HL-60/S4 (cell line): ENCODE measurements at regions not wholly inside any gene's neighbourhood (a gene's known extent, or its start where the extent isn't known, plus 50 kb on each side); places are given as distances from the start of the nearest gene placed in this dataset.

ENCODE experiments used
- in situ Hi-C: fragments of 300-500 bp; cut with MboI; formaldehyde crosslinking; loops from 2 replicates; pipeline ENCODE4 v1.14.3; 2022; ENCODE audit warnings: low sequenced_read_pairs

DNA sequence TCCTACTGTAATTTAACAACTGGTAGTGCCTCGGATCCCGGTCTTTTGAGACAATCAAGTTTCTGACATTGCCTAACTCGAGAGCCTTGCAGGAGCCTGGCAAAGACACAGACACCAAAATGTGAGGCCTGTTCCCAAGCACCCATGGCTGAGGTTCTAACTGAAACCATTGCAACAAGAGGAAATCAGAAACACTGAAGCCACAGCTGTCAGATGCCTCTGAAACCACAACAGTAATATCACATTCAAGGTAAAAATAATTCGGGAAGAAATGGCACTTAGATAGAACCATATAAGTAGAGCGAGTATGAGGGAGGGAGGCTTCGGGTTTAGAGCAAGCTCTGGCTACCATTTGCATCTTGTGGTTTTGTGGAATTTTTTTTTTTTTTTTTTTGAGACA, 285.9 kb downstream of the FBXO15 start:
- in situ Hi-C loops: no loop called here

GRCh38 chr18:73859837-73860397, 287.7 kb downstream of the FBXO15 start:
- in situ Hi-C loops: no loop called here

GRCh38 chr18:73852789-73853549, 294.7 kb downstream of the FBXO15 start:
- in situ Hi-C loops: no loop called here

DNA sequence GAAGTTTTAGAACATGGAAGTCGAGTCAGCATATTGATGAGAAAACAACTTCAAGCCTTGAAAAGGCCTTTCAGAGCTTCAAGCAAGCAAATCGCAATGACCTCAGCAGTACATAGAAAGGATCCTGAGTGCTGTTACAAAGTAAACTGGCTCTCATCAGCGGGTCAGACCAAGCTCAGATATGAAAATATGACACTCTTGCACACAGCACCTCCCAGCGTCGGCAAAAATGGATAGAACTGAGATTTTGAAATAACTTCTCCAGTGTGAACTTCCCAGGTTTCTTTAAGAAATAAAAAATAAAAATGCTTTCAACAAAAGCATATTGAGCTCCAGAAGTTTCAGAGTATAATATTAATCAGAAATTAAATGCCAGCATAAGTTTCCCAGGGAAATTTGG, 296.9 kb downstream of the FBXO15 start:
- in situ Hi-C loops: no loop called here

- in situ Hi-C loops: loop anchor here (25.0 kb wide), 1 partner anchor 1086 kb away; no protein-coding TSS in a partner anchor
Measured at GRCh38 chr18:73848656-73849055, 299.0 kb downstream of the FBXO15 start.

GRCh38 chr18:73843455-73843854, 304.2 kb downstream of the FBXO15 start:
- in situ Hi-C loops: loop anchor here (25.0 kb wide), 1 partner anchor 1081 kb away; no protein-coding TSS in a partner anchor

- in situ Hi-C loops: loop anchor here (25.0 kb wide), 1 partner anchor 1081 kb away; no protein-coding TSS in a partner anchor
Measured at GRCh38 chr18:73842795-73843394, 304.7 kb downstream of the FBXO15 start.

GRCh38 chr18:73841661-73842060, 306.0 kb downstream of the FBXO15 start:
- in situ Hi-C loops: loop anchor here (25.0 kb wide), 1 partner anchor 1079 kb away; no protein-coding TSS in a partner anchor

- in situ Hi-C loops: loop anchor here (25.0 kb wide), 1 partner anchor 1078 kb away; no protein-coding TSS in a partner anchor
Measured at GRCh38 chr18:73840319-73840945, 307.2 kb downstream of the FBXO15 start.

DNA sequence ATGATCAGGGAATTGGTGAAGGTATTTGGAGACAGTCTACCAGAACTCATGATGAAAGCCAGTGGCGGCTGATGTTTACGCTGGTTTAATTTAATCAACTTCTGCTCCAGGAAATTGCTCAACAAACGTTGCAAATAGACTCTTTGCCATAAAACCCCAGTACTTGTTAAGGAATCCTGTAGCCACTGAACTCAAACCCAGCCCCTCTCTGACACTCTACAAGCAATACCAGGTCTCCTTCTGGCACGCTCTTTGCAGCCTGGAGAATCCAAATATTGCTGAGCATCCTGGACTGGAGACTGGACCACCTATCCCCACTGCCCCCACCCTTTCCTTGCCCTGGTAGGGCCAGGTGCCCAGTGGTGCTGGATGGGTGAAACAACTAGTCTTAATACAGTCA, 308.2 kb downstream of the FBXO15 start:
- in situ Hi-C loops: loop anchor here (25.0 kb wide), 1 partner anchor 1077 kb away; no protein-coding TSS in a partner anchor

DNA sequence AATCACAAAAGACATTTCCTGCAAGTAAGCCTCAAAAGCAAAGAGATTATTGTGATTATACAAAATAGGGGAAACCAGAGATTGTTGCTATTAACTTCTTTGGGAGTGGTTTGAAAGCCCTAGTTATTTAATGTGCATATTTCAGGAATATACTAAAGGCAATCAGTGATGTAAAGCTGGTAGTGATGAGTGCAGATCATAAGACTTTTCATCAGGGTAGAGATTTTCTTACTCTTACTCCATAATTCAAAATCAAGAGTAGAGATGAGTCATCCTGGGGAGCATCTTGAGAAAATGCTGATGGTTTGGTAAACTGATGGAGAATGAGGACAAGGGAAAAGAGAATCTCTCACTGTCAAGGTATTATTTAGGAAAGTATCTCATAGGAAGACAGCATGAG, 309.5 kb downstream of the FBXO15 start:
- in situ Hi-C loops: loop anchor here (25.0 kb wide), 1 partner anchor 1076 kb away; no protein-coding TSS in a partner anchor

DNA sequence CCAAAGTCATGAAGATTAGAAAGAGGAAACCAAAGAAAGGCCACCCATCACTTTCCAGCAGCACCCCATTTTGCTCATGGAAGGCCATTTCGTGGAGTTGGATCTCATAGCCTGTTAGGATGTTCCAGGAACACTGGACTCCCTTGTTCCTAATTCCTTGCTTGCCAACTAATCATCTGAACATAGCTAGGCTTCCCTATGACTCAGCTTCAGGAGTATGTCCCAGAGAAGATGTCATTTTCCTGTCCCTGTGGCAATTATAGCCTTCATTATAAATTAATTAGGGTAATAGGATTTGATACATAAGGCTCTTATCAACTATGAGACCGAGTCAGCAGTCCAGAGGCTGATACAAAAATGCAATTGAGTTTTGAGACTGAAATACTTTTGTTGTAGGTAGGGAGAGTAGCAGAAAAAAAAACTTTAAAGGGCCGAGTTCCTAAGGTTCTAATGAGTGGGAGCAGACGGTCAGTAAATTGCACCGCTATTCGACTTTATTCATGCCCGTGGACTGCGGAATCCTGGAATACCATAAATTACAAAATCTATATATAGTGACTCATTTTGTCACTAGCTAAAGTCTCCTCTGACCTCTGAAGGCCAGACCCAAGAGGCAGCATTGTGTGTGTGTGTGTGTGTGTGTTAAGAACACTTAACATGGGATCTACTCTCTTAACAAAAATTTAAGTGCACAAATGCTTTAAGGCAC, 311.8 kb downstream of the FBXO15 start:
- in situ Hi-C loops: loop anchor here (25.0 kb wide), 1 partner anchor 1074 kb away; no protein-coding TSS in a partner anchor

DNA sequence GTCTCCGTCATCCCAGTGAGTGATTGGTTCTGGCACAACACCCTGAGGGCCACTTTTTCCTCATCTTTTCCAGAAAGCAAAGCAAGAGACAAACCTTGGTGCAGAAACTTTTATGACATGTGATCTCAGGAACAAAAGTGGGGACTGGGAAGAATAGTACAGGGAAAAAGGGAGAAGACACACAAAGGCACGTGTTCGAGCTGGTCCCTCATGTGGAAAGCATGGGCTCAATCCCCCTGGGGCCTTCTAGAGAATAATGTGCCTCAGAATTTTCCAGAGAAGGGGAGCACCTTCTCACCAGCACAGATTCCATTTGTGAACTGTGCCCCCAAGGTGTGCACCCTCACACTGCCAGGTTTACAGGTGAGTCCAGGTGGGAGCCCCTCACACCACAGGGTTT, 312.6 kb downstream of the FBXO15 start:
- in situ Hi-C loops: loop anchor here (25.0 kb wide), 1 partner anchor 1073 kb away; no protein-coding TSS in a partner anchor

DNA sequence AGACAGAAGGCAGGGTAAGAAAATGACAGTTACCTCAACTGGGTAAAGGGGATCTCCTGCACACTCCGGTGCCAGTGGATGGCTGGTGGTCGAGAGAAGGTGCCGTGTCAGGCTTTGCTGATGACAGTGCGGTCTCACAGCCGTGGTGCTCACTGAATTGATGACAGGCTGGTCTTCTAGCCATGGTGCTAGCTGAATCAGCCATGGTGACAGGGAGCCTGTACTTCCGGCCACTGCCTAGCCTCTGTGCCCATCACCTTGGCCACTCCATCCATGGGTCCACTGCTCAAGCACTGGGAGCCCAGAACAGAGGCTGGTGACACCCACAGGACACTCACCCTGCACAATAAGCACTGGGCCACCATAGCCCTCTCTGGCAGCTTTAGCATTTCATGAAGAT, 315.9 kb downstream of the FBXO15 start:
- in situ Hi-C loops: loop anchor here (25.0 kb wide), 1 partner anchor 1069 kb away; no protein-coding TSS in a partner anchor

- in situ Hi-C loops: loop anchor here (25.0 kb wide), 1 partner anchor 1067 kb away; no protein-coding TSS in a partner anchor
Measured at GRCh38 chr18:73829146-73829545, 318.5 kb downstream of the FBXO15 start.

DNA sequence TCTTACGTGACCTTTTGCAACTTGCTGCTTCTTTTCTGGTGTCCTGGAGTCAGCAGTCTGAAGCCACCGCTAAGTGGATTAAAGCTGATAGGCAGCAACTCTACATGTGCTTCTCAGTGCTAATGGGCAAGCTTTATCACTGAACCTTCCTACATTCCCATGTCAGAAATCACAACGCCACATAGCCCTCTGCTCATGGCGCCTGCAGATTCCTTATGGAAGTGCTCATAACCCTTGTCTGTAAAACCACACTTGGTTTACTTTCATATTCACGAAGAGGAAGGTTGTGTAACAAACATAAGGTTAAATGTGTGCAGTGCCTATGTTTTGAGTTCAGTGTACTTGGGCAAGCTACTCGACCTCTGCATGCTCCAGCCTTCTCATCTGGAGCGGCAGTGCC, 319.8 kb downstream of the FBXO15 start:
- in situ Hi-C loops: loop anchor here (25.0 kb wide), 1 partner anchor 1066 kb away; no protein-coding TSS in a partner anchor

DNA sequence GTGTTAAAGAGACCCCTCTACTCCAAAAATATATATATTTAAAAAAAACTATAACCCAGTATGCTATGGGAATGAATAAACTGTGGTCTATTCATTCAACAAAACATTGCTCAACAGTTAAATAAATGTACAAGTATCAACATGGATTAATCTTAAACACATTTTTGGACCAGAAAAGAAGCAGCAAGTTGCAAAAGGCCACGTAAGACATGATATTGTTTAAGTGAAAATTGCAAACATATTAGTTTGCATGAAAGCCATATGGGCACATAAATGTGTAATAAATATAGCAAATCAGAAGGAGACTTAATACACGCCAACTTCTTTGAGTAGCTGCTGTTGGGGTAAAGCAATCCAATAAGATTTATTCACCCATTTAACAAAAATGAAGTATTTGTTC, 321.5 kb downstream of the FBXO15 start:
- in situ Hi-C loops: loop anchor here (25.0 kb wide), 1 partner anchor 1064 kb away; no protein-coding TSS in a partner anchor

DNA sequence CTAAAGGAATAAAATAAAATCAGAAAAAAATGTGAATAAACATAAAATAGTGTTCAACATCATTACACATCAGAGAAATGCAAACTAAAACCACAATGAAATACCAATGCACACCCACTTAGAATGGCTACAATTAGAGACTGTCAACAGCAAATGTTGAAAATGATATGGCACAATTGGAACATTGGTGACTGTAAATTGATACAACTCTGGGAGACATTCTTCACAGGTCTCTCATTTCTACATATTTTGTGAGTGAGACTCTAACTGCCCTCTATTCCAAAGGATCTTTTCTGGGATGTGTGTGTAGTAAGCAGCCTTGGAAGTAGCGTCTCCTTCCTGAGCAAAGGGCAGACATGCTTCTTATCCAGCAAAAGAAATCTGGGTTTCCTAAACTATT, 323.0 kb downstream of the FBXO15 start:
- in situ Hi-C loops: loop anchor here (25.0 kb wide), 1 partner anchor 1062 kb away; no protein-coding TSS in a partner anchor

DNA sequence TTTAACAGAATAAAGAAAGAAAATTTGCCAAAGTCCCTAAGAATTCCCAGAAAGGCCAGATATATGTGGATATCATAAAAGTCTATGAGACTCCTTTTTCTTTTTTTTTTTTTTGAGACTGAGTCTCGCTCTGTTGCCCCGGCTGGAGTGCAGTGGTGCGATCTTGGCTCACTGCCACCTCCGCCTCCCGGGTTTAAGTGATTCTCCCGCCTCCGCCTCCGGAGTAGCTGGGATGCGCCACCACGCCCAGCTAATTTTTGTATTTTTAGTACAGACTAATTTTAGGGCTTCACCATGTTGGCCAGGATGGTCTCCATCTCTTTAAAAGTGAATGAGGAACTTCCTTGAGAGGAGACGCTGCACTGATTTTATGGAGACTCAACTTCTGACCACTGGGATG, 335.2 kb downstream of the FBXO15 start:
- in situ Hi-C loops: no loop called here

- in situ Hi-C loops: no loop called here
Measured at GRCh38 chr18:73807551-73808192, 340.0 kb downstream of the FBXO15 start.
